ENCODE measurements at regions not wholly inside any gene's neighbourhood (a gene's known extent, or its start where the extent isn't known, plus 50 kb on each side); places are given as distances from the start of the nearest gene placed in this dataset.

DNA sequence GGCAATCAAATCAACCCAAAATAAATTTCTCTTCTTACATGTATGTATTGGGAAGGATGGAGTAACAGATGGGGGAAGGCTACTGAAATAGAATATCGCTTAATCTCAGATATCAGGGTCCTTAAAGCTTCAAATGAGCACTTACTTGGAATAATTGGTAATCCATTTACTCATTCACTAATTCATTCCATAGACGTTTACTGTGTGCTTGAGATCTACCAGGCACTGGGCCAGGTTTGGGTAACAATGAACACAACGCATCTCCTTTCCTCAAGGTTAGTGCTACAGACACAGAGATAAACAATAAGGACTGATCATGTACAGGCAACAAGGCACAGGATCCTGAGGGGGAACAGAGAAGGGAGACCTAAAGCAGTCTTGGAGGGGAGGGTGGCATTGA, 54.4 kb upstream of the KRR1 start:
- no peak for DNase-seq (ENCODE audit: low read depth in 2 of 2)

DNA sequence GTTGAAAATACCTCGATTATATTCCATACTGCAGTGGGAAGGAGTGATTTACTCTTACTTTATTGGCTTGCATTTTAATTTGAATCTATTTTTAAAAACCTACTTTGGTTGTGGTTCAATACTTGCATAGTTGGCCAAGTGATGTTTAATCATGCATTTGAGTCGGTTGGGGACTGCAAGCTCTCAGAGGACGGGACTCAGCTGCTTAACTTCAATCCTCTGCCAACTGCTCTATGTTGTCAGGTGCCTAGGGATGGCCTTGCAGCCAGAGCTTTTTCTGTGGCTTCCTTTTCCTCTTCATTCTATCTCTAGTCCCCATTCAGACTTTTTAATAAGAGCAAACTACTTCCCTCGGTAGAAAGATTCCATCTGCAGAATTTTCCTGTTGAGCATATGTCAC, 53.4 kb upstream of the KRR1 start:
- DNase-seq (ENCODE audit: low read depth in 2 of 2): no peak

DNA sequence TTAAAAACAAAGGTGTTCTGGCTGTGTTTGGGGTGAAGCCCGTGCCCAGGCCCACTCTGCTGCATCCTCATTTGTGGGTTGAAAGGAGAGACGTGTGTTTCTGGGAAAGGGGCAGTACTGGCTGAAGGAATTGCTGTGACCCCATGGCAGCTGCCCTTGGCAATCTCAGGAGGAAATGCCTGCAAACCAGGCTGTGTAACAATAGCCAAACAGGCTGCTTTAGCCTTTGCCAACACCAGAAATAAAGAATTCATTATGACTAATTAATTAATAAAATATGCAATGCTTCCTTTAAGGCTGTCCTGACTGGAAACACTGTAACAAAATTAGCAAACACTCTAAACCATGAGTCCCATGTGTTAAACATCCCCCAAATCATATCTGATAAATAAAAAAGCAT, 53.0 kb upstream of the KRR1 start:
- no peak for DNase-seq (ENCODE audit: low read depth in 2 of 2)

DNA sequence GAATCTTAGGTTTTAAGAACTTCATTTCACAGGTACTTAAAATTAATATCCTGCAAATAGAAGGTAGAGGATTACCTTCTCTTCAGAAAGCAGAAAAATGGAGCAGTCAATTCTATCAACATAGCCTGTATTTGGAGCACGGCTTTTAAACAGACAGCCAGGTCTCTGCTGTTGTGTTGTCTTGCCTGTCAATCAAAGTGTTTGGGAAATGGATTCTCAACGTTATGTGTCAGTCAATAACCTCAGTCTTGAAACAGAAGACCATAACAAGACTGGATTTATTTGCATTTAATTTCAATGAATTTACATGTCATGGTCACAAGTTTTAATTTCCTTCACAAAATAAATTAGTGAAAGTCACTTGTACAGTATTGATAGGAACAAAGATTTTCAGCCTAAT, 51.9 kb upstream of the KRR1 start:
- no peak for DNase-seq (ENCODE audit: low read depth in 2 of 2)

DNA sequence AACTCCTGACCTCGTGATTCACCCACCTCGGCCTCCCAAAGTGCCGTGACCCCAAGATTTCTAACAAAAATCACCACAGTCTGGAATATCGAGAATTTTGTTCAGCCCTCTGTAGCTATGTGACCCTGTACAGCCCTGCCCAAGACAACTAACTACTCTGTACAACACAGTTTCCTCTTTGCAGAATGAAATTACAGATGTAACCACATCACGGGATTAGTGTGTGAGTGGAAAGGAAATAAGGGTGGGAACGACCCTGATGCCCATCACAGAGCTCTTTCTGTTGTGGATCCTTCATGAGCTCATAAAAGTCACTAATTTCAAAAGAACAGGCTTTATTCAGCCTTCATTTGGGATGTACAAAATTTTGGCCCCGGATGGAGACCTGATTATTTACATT, 50.5 kb upstream of the KRR1 start:
- DNase-seq (ENCODE audit: low read depth in 2 of 2): no peak

Measured in activated CD4-positive, alpha-beta T cell treated with anti-CD3 and anti-CD28 coated beads for 24 hours (primary cell).